ENCODE measurements at regions not wholly inside any gene's neighbourhood (a gene's known extent, or its start where the extent isn't known, plus 50 kb on each side); places are given as distances from the start of the nearest gene placed in this dataset.

DNA sequence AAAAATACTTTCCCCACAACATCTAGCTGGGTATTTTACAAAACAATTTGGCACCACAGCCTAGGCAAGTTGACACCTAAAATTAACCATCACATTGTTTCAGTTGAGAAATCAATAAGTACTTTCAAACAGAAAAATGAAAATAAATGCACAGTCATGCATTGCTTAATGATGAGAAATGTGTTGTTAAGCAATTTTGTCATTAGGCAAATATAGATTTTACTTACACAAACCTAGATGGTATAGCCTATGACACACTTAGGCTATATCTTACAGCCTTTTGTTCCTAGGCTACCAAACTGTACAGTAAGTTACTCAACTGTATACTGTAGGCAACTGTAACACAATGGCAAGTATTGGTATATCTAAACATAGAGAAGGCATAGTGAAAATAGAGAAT is 608.6 kb upstream of the BCHE start:
- in situ Hi-C loops (cut with MboI; ENCODE audit: low sequenced_read_pairs in 4 of 4): loop anchor here in 1 of 4 donors (25.0 kb wide), 1 partner anchor 91 kb away; no protein-coding TSS in a partner anchor
- Histone ChIP-seq H3K27me3 (no peaks in the 10 kb centered on the region), H3K4me3 (no peak overlapping the region), H3K27ac (no peak overlapping the region), H3K4me1 (no peaks in the 10 kb centered on the region), H3K36me3 (no peaks in the 10 kb centered on the region), H3K9me3 (no peaks in the 10 kb centered on the region)
- no peak for ATAC-seq
- TF ChIP-seq, protein P1, sequence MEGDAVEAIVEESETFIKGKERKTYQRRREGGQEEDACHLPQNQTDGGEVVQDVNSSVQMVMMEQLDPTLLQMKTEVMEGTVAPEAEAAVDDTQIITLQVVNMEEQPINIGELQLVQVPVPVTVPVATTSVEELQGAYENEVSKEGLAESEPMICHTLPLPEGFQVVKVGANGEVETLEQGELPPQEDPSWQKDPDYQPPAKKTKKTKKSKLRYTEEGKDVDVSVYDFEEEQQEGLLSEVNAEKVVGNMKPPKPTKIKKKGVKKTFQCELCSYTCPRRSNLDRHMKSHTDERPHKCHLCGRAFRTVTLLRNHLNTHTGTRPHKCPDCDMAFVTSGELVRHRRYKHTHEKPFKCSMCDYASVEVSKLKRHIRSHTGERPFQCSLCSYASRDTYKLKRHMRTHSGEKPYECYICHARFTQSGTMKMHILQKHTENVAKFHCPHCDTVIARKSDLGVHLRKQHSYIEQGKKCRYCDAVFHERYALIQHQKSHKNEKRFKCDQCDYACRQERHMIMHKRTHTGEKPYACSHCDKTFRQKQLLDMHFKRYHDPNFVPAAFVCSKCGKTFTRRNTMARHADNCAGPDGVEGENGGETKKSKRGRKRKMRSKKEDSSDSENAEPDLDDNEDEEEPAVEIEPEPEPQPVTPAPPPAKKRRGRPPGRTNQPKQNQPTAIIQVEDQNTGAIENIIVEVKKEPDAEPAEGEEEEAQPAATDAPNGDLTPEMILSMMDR (IDR thresholded peaks at IDR 0.05 in 4 of 5, conservative IDR thresholded peaks at IDR 0.05 in 1 of 5): no peak
- no peak for TF ChIP-seq POLR2A (IDR thresholded peaks at IDR 0.05)
- intact Hi-C loops (cut with DNase I; ENCODE audit: low total_unique reads): no loop called here
- DNase-seq: no peak

DNA sequence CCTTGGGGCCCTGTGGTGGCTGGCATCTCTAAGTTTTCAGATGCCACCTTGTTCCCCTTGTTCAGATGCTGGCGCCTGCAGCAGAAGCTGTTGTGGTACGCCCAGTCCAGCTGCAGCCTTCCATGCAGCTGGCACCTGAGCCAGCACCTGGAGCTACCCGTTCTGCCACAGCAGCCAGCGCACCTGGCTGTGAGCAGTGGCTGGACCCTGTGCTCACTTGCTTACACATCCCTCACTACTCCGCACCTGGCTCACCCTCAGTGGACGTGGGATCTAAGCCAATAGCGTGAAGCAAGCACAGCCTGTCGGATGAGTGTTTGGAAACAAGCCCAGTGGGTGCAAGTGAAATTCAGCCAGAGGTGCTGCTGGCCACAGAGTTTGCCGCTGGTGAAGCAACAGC is 607.5 kb upstream of the BCHE start:
- H3K27me3 ChIP-seq: no peaks in the 10 kb centered on the region
- H3K4me1 ChIP-seq: no peaks in the 10 kb centered on the region
- TF ChIP-seq, protein P1 (IDR thresholded peaks at IDR 0.05 in 4 of 5, conservative IDR thresholded peaks at IDR 0.05 in 1 of 5): no peak
- no peaks in the 10 kb centered on the region for H3K9me3 ChIP-seq
- no peak overlapping the region for H3K27ac ChIP-seq
- no peak overlapping the region for H3K4me3 ChIP-seq
- DNase-seq (no peak), ATAC-seq (no peak)
- H3K36me3 ChIP-seq: no peaks in the 10 kb centered on the region
- intact Hi-C loops (cut with DNase I; ENCODE audit: low total_unique reads) (no loop called here), in situ Hi-C loops (cut with MboI; ENCODE audit: low sequenced_read_pairs in 4 of 4) (loop anchor here in 1 of 4 donors (25.0 kb wide), 1 partner anchor 93 kb away; no protein-coding TSS in a partner anchor)

DNA sequence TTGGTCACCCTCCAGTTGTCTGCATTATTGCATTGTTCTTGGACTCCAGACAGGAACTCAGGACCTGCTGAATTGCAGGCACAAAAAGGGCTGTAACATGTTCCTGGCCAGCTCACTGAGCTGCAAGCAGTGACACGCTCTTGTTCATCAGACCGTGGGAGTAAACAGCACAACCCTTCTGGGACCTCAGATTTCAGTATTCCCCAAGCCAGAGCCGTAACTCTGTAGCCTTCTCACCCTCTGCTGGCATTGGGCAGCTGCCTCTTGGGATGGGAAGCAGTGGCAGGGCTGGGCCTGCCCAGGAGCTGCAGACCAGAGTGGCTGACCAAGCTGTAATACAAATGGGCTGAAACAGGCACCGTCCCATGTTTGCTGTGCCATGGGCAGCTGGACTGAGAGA is 607.1 kb upstream of the BCHE start:
- no peak overlapping the region for H3K4me3 ChIP-seq
- H3K9me3 ChIP-seq: no peaks in the 10 kb centered on the region
- no peaks in the 10 kb centered on the region for H3K36me3 ChIP-seq
- intact Hi-C loops (cut with DNase I; ENCODE audit: low total_unique reads): no loop called here
- ATAC-seq (no peak), DNase-seq (no peak)
- H3K4me1 ChIP-seq: no peaks in the 10 kb centered on the region
- in situ Hi-C loops (cut with MboI; ENCODE audit: low sequenced_read_pairs in 4 of 4): loop anchor here in 1 of 4 donors (25.0 kb wide), 1 partner anchor 93 kb away; no protein-coding TSS in a partner anchor
- no peaks in the 10 kb centered on the region for H3K27me3 ChIP-seq
- no peak for TF ChIP-seq POLR2A (IDR thresholded peaks at IDR 0.05)
- TF ChIP-seq, protein P1 (IDR thresholded peaks at IDR 0.05 in 4 of 5, conservative IDR thresholded peaks at IDR 0.05 in 1 of 5): no peak
- no peak overlapping the region for H3K27ac ChIP-seq

DNA sequence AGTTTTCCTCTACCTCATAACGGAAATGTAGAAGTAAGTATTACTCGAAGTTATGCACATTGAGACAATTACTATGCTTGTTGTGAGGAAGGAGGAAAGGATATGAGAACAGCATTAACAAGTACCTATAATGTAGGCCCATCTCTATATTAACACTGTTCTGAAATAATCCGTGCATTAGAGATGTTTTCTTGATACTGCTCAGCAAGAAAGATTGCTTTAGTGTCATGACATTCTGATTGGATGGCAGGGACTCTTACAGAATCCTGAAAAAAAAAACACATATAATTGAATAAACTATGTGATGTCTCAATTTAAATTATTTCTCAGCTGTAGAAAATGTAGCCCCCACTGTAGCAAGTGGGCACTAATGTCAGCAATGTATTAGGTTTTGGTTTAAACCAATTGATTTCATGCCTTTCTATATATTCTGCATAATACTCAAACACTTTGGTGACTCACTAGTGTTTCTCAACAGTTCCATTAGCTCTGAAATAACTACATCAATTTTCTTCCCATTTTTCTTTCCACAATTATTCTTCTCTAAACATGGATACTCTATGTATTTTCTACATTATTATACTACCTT is 598.3 kb upstream of the BCHE start:
- DNase-seq (no peak), ATAC-seq (no peak)
- Histone ChIP-seq H3K4me1 (no peaks in the 10 kb centered on the region), H3K4me3 (no peak overlapping the region), H3K27me3 (no peaks in the 10 kb centered on the region), H3K9me3 (no peaks in the 10 kb centered on the region), H3K36me3 (no peaks in the 10 kb centered on the region), H3K27ac (no peak overlapping the region)
- in situ Hi-C loops (cut with MboI; ENCODE audit: low sequenced_read_pairs in 4 of 4) (loop anchor here in 1 of 4 donors (25.0 kb wide), 1 partner anchor 102 kb away; no protein-coding TSS in a partner anchor), intact Hi-C loops (cut with DNase I; ENCODE audit: low total_unique reads) (no loop called here)
- TF ChIP-seq, protein P1 (IDR thresholded peaks at IDR 0.05 in 4 of 5, conservative IDR thresholded peaks at IDR 0.05 in 1 of 5): no peak
- TF ChIP-seq POLR2A (IDR thresholded peaks at IDR 0.05): no peak

DNA sequence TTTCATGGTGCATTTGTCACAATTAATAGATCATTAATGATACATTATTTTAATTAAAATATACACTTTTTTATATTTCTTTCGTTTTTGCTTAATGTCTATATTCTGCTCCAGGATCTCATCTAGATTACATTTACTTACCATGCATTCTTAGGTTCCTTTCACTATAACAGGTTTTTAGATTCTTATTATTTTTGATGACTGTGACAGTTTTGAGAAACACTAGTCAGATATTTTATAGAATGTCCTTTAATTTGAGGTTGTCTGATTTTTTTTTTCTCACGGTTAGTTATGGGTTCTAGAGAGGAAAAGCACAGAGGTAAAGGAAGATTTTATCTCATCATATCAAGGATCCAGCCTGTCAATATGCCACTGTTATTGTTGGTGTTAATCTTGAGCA is 595.8 kb upstream of the BCHE start:
- DNase-seq (no peak), ATAC-seq (no peak)
- intact Hi-C loops (cut with DNase I; ENCODE audit: low total_unique reads): no loop called here
- Histone ChIP-seq H3K27ac (no peak overlapping the region), H3K4me3 (no peak overlapping the region), H3K36me3 (no peaks in the 10 kb centered on the region), H3K27me3 (no peaks in the 10 kb centered on the region), H3K4me1 (no peaks in the 10 kb centered on the region), H3K9me3 (no peaks in the 10 kb centered on the region)
- in situ Hi-C loops (cut with MboI; ENCODE audit: low sequenced_read_pairs in 4 of 4): loop anchor here in 1 of 4 donors (25.0 kb wide), 1 partner anchor 104 kb away; no protein-coding TSS in a partner anchor
- TF ChIP-seq, protein P1 (IDR thresholded peaks at IDR 0.05 in 4 of 5, conservative IDR thresholded peaks at IDR 0.05 in 1 of 5): no peak
- no peak for TF ChIP-seq POLR2A (IDR thresholded peaks at IDR 0.05)

Measured in gastrocnemius medialis (tissue), 4 donors.